Smooth muscle cell (in vitro differentiated cells): ENCODE measurements at regions not wholly inside any gene's neighbourhood (a gene's known extent, or its start where the extent isn't known, plus 50 kb on each side); places are given as distances from the start of the nearest gene placed in this dataset.
"Not testable (repeated sequence)": the region's sequence is repeated elsewhere in the genome, so short reads cannot be mapped to it uniquely, and the experiment has no call there.

Source experiments
- DNase-seq: peaks from one replicate; lab custom pipeline; 2025; ENCODE audit not compliant: unreplicated experiment; lab: John Stamatoyannopoulos, UW
- H2AFZ ChIP-seq: fragments of 200-600 bp; sonication (generic); 2 replicates; pipeline ENCODE4 v1.6.0; 2016; ENCODE audit warnings: antibody characterized with exemption, low read depth, mild to moderate bottlenecking
- H3F3A ChIP-seq: fragments of 200-600 bp; sonication (generic); 2 replicates; pipeline ENCODE4 v1.6.0; 2017; ENCODE audit warnings: antibody characterized with exemption, low read depth
- H3K27ac ChIP-seq: fragments of 200-600 bp; sonication (generic); 2 replicates; pipeline ENCODE4 v1.5.1; 2016; ENCODE audit warnings: low read depth, mild to moderate bottlenecking
- H3K27me3 ChIP-seq: fragments of 200-600 bp; sonication (generic); 2 replicates; pipeline ENCODE4 v1.6.1; 2016; ENCODE audit warnings: low read depth, mild to moderate bottlenecking
- H3K36me3 ChIP-seq: fragments of 200-600 bp; sonication (generic); 2 replicates; pipeline ENCODE4 v1.5.1; 2016; ENCODE audit warnings: low read depth
- H3K4me1 ChIP-seq: fragments of 200-600 bp; sonication (generic); 2 replicates; pipeline ENCODE4 v1.5.1; 2016; ENCODE audit warnings: low read depth
- H3K4me2 ChIP-seq: fragments of 200-600 bp; sonication (generic); 2 replicates; pipeline ENCODE4 v1.6.0; 2016; ENCODE audit warnings: mild to moderate bottlenecking
- H3K4me3 ChIP-seq: fragments of 200-600 bp; sonication (generic); 2 replicates; pipeline ENCODE4 v1.5.1; 2016; ENCODE audit warnings: mild to moderate bottlenecking
- H3K79me2 ChIP-seq: fragments of 200-600 bp; sonication (generic); 2 replicates; pipeline ENCODE4 v1.6.0; 2016; ENCODE audit warnings: low read depth, mild to moderate bottlenecking
- H3K9ac ChIP-seq: fragments of 200-600 bp; sonication (generic); 2 replicates; pipeline ENCODE4 v1.6.0; 2016; ENCODE audit warnings: low read depth
- H3K9me3 ChIP-seq: fragments of 200-600 bp; sonication (generic); replicated peaks from 2 replicates; pipeline ENCODE4 v1.5.1; 2016; ENCODE audit warnings: low read depth
- H4K20me1 ChIP-seq: fragments of 200-600 bp; sonication (generic); 2 replicates; pipeline ENCODE4 v1.6.0; 2016; ENCODE audit warnings: low read depth
- WGBS: methylation state at CpG from one replicate; pipeline ENCODE4 v1.1.7; 2016; ENCODE audit warnings: low lambda C conversion rate; 5-methylcytosine and 5-hydroxymethylcytosine counted together
- TF ChIP-seq, protein P1 (sequence below): fragments of 200-600 bp; sonication (generic); IDR thresholded peaks from 2 replicates; pipeline ENCODE4 v1.5.1; 2017; ENCODE audit warnings: borderline replicate concordance, mild to moderate bottlenecking, antibody characterized with exemption; ENCODE audit not compliant: insufficient read depth, poor library complexity, severe bottlenecking

DNA sequence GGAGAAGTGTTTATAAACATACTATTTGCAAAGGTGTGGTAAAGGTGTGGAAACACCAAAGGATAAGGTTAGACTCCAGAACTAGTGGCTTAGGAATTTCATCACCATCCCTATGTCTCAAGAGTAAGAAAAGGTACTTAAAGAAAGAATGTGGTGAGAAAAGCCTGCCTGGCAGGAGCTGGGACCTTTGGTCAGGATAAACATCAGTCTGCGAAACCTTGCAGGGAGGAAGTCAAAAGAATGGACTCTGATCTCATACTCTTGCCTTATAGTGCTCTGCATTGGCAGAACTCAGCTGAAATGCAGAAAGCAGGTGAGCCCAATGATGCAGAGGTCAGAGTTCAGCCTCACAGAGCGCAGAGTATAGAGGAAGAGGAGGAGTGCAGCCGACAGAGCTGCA is 97.2 kb upstream of the NR3C2 start:
- H3K36me3 ChIP-seq: no peaks in the 10 kb centered on the region
- H3K4me3 ChIP-seq: no peak overlapping the region
- H3K27me3 ChIP-seq: no peaks in the 10 kb centered on the region
- TF ChIP-seq, protein P1, sequence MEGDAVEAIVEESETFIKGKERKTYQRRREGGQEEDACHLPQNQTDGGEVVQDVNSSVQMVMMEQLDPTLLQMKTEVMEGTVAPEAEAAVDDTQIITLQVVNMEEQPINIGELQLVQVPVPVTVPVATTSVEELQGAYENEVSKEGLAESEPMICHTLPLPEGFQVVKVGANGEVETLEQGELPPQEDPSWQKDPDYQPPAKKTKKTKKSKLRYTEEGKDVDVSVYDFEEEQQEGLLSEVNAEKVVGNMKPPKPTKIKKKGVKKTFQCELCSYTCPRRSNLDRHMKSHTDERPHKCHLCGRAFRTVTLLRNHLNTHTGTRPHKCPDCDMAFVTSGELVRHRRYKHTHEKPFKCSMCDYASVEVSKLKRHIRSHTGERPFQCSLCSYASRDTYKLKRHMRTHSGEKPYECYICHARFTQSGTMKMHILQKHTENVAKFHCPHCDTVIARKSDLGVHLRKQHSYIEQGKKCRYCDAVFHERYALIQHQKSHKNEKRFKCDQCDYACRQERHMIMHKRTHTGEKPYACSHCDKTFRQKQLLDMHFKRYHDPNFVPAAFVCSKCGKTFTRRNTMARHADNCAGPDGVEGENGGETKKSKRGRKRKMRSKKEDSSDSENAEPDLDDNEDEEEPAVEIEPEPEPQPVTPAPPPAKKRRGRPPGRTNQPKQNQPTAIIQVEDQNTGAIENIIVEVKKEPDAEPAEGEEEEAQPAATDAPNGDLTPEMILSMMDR: no peak
- no peaks in the 10 kb centered on the region for H3K79me2 ChIP-seq
- no peak overlapping the region for H2AFZ ChIP-seq
- H3K9ac ChIP-seq: no peak overlapping the region
- no peak overlapping the region for H3K27ac ChIP-seq
- no peaks in the 10 kb centered on the region for H3K4me1 ChIP-seq
- H3K9me3 ChIP-seq: no peaks in the 10 kb centered on the region
- H4K20me1 ChIP-seq: no peaks in the 10 kb centered on the region
- WGBS: 77% methylated on average over 3 of the region's 3 CpGs
- H3K4me2 ChIP-seq: no peak overlapping the region
- no peak for DNase-seq
- no peaks in the 10 kb centered on the region for H3F3A ChIP-seq

DNA sequence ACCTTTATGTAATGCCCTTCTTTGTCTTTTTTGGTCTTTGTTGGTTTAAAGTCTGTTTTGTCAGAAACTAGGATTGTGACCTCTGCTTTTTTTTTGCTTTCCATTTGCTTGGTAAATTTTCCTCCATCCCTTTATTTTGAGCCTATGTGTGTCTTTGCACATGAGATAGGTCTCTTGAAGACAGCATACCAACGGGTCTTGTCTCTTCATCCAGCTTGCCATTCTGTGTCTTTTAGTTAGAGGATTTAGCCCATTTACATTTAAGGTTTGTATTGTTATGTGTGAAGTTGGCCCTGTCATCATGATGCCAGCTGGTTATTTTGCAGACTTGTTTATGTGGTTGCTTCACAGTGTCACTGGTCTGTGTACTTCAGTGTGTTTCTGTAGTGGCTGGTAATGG is 91.6 kb upstream of the NR3C2 start:
- not testable (repeated sequence) for H2AFZ ChIP-seq, H3K36me3 ChIP-seq, H3K27ac ChIP-seq, H3K4me2 ChIP-seq, H3F3A ChIP-seq, H3K4me3 ChIP-seq, DNase-seq, H3K9ac ChIP-seq, H3K27me3 ChIP-seq, H3K9me3 ChIP-seq, H3K4me1 ChIP-seq, H4K20me1 ChIP-seq, H3K79me2 ChIP-seq
- 89% methylated on average over 1 of the region's 1 CpG for WGBS

DNA sequence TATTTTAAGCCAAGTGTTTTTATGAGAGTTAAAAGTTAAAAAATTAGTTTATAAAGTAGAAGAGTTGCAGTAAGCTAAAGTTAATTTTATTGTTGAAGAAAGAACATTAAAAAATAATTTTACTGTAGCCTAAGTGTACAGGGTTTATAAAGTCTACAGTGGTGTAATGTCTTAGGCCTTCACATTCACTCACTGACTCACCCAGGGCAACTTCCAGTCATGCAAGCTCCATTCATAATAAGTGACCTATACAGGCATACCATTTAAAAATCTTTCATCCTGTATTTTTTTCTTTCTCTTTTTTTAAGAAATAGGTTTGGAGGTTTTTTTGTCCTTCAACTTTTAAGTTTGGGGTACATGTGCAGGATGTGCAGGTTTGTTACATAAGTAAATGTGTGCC is 87.9 kb upstream of the NR3C2 start:
- H3K4me1 ChIP-seq: no peaks in the 10 kb centered on the region
- H3K36me3 ChIP-seq: no peaks in the 10 kb centered on the region
- H2AFZ ChIP-seq: no peak overlapping the region
- no peaks in the 10 kb centered on the region for H3F3A ChIP-seq
- no peak overlapping the region for H3K27ac ChIP-seq
- H3K79me2 ChIP-seq: no peaks in the 10 kb centered on the region
- no peak overlapping the region for H3K9ac ChIP-seq
- no peak overlapping the region for H3K4me3 ChIP-seq
- no peak overlapping the region for H3K4me2 ChIP-seq
- H3K9me3 ChIP-seq: peaks cover 4% of the 10 kb centered on the region
- H4K20me1 ChIP-seq: no peaks in the 10 kb centered on the region
- H3K27me3 ChIP-seq: no peaks in the 10 kb centered on the region
- TF ChIP-seq, protein P1: no peak
- no peak for DNase-seq

DNA sequence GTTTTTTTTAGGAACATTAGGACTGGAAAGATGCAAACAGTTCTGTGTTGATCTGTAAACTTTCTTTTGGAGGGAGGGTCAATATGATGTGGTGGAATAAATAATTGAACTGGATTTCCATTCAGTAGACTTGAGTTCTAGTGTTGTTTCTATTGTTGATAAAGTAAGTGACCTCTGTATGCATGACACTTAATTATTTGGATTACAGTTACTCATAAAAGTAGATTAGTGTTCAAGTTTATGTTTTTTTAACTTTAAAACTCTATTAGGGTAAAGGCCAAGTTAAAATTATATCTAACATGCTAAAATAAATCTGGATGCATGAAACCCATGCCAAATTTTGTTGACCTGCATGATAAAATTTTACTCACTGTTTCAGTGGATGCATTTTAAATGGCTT is 85.4 kb upstream of the NR3C2 start:
- TF ChIP-seq, protein P1: no peak
- no peaks in the 10 kb centered on the region for H4K20me1 ChIP-seq
- DNase-seq: no peak
- no peak overlapping the region for H3K4me3 ChIP-seq
- H3K36me3 ChIP-seq: no peaks in the 10 kb centered on the region
- no peaks in the 10 kb centered on the region for H3F3A ChIP-seq
- H3K9me3 ChIP-seq: no peaks in the 10 kb centered on the region
- H3K4me1 ChIP-seq: no peaks in the 10 kb centered on the region
- H3K27ac ChIP-seq: no peak overlapping the region
- H3K4me2 ChIP-seq: no peak overlapping the region
- no peaks in the 10 kb centered on the region for H3K79me2 ChIP-seq
- no peak overlapping the region for H2AFZ ChIP-seq
- H3K27me3 ChIP-seq: no peaks in the 10 kb centered on the region
- no peak overlapping the region for H3K9ac ChIP-seq
